Gastrocnemius medialis (tissue), 4 donors: ENCODE measurements at regions not wholly inside any gene's neighbourhood (a gene's known extent, or its start where the extent isn't known, plus 50 kb on each side); places are given as distances from the start of the nearest gene placed in this dataset.

Experiments used
- CTCF ChIP-seq, 5 experiments: fragments of 450-650 bp in 3 of 5; fragments of 200-600 bp in 2 of 5; sonication (generic) in 2 of 5; IDR thresholded peaks in 4 of 5; conservative IDR thresholded peaks in 1 of 5; 1 replicate in 4 of 5; 2 replicates in 1 of 5; pipeline ENCODE4 v1.5.1; 2016 to 2019; ENCODE audit warnings: antibody characterized with exemption in 5 of 5, mild to moderate bottlenecking in 3 of 5, moderate library complexity in 3 of 5
- POLR2A ChIP-seq, 2 donors: fragments of 450-650 bp; IDR thresholded peaks; one replicate each; pipeline ENCODE4 v1.6.1; 2017; ENCODE audit warnings: antibody characterized with exemption in 2 of 2, mild to moderate bottlenecking in 2 of 2, moderate library complexity in 2 of 2

DNA sequence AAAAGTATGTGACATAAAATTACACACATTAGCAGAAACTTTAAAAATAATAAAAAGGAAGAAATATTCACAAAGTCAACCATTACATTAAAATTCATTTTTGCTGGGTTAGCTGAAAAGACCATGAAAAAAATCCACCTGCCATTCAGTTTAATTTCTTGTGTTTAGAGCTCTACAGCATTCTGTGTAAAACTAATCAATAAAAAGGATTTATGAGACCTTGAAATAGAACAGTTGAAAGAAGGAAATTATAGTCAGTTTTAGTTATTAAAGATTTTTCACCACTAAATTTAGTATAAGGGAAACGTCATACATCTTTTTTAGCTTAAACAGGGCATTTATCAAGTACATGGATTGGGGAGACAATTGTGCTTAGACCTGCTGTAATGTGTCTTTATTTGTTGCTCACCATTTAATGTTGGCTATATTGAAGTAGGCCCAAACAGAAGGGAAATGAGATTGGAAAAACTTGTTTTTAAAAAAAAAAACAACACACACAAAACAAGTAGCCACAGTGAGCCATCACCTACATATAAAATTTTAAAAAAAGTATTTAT is 438.7 kb upstream of the POU3F2 start:
- TF ChIP-seq CTCF (IDR thresholded peaks at IDR 0.05 in 4 of 5, conservative IDR thresholded peaks at IDR 0.05 in 1 of 5) (no peak), POLR2A (IDR thresholded peaks at IDR 0.05) (no peak)
